ENCODE measurements at regions not wholly inside any gene's neighbourhood (a gene's known extent, or its start where the extent isn't known, plus 50 kb on each side); places are given as distances from the start of the nearest gene placed in this dataset.

DNA sequence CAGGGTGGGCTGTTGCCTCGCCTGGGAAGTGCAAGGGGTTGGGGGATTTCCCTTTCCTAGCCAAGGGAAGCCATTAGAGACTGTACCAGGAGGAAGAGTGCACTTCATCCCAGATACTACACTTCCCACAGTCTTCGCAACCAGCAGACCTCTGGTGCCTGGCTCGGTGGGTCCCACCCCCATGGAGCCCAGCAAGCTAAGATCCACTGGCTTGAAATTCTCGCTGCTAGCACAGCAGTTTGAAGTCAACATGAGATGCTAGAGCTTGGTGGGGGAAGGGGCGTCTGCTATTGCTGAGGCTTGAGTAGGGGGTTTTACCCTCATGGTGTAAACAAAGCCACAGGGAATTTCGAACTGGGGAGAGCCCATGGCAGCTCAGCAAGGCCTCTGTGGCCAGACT lies 586.4 kb downstream of the HTR1A start:
- H2AFZ ChIP-seq (replicated peaks; ENCODE audit: low read length, poor library complexity): no peak overlapping the region
- no TSS peak for BruUV-seq (replicated peaks)
- no peaks in the 10 kb centered on the region for H3K36me3 ChIP-seq (ENCODE audit: control insufficient read depth, insufficient read depth, low read length)
- no peak overlapping the region for H2BK120ac ChIP-seq (ENCODE audit: low read depth, low read length)
- H2BK5ac ChIP-seq (ENCODE audit: low read depth, low read length, poor library complexity, severe bottlenecking): no peak overlapping the region
- no peak overlapping the region for H3K4me3 ChIP-seq (ENCODE audit: insufficient read depth, low read depth, low read length)
- no peak overlapping the region for H3K4me2 ChIP-seq (ENCODE audit: low read depth, low read length)
- dilution Hi-C loops (cut with HindIII; ENCODE audit: low sequenced_read_pairs, unreplicated experiment): no loop called here
- H3K27ac ChIP-seq (ENCODE audit: insufficient read depth, low read length): no peak overlapping the region
- H3K9ac ChIP-seq (ENCODE audit: low read depth, low read length): no peak overlapping the region
- H3K9me1 ChIP-seq (ENCODE audit: insufficient read depth, low read length): no peaks in the 10 kb centered on the region
- no peak overlapping the region for H2AK9ac ChIP-seq (replicated peaks; ENCODE audit: low read depth, low read length, poor library complexity)
- H4K20me1 ChIP-seq (ENCODE audit: insufficient read depth, low read length): no peaks in the 10 kb centered on the region
- H3K18ac ChIP-seq (ENCODE audit: low read depth, low read length): no peak overlapping the region
- no peak overlapping the region for H2BK15ac ChIP-seq (ENCODE audit: low read depth, low read length)
- H3K79me1 ChIP-seq (ENCODE audit: low read depth in 1 of 2, low read length in 2 of 2): no peaks in the 10 kb centered on the region
- H3K14ac ChIP-seq (replicated peaks; ENCODE audit: low read depth, low read length): no peak overlapping the region
- H3K9me3 ChIP-seq (ENCODE audit: control insufficient read depth, insufficient read depth, low read length): peaks cover 7% of the 10 kb centered on the region
- in situ Hi-C loops (cut with MboI; ENCODE audit: low sequenced_read_pairs): no loop called here
- no peaks in the 10 kb centered on the region for H3K27me3 ChIP-seq (ENCODE audit: control insufficient read depth, insufficient read depth, low read length)
- no peak overlapping the region for H3K4ac ChIP-seq (ENCODE audit: low read depth, low read length)
- no peak overlapping the region for H2AK5ac ChIP-seq (ENCODE audit: low read depth, low read length)
- H4K8ac ChIP-seq (ENCODE audit: low read depth in 2 of 2, low read length in 2 of 2): no peak overlapping the region
- no peak overlapping the region for H3K23ac ChIP-seq (ENCODE audit: low read depth, low read length)
- H4K91ac ChIP-seq (ENCODE audit: insufficient read depth, low read depth, low read length): no peak overlapping the region
- no peaks in the 10 kb centered on the region for H3K4me1 ChIP-seq (ENCODE audit: control insufficient read depth, insufficient read depth, low read length)
- ATAC-seq (ENCODE audit: low read depth) (no peak), DNase-seq (no peak)
- CTCF ChIA-PET: no interaction called here
- no peak overlapping the region for H3K56ac ChIP-seq (ENCODE audit: extremely low read depth, insufficient read depth, low read length)
- POLR2A ChIA-PET (ENCODE audit: unreplicated experiment): no interaction called here
- no peak overlapping the region for H4K5ac ChIP-seq (ENCODE audit: low read depth, low read length)
- intact Hi-C loops (cut with micrococcal nuclease): no loop called here
- TF ChIP-seq POLR2A (IDR thresholded peaks at IDR 0.05; ENCODE audit: low read depth, low read length): no peak
- TF ChIP-seq FOS (IDR thresholded peaks at IDR 0.05; ENCODE audit: low read depth, low read length): no peak
- TF ChIP-seq, protein P1, sequence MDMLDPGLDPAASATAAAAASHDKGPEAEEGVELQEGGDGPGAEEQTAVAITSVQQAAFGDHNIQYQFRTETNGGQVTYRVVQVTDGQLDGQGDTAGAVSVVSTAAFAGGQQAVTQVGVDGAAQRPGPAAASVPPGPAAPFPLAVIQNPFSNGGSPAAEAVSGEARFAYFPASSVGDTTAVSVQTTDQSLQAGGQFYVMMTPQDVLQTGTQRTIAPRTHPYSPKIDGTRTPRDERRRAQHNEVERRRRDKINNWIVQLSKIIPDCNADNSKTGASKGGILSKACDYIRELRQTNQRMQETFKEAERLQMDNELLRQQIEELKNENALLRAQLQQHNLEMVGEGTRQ (IDR thresholded peaks at IDR 0.05; ENCODE audit: low read depth, low read length): no peak
- no peak for TF ChIP-seq RFX5 (IDR thresholded peaks at IDR 0.05; ENCODE audit: low read depth, low read length)
- TF ChIP-seq SMC3 (IDR thresholded peaks at IDR 0.05; ENCODE audit: low read depth, low read length): no peak
- TF ChIP-seq CHD1 (IDR thresholded peaks at IDR 0.05; ENCODE audit: low read depth, low read length): no peak
- no peak for TF ChIP-seq NFE2L2 (IDR thresholded peaks at IDR 0.05; ENCODE audit: low read depth, low read length)
- TF ChIP-seq RAD21 (IDR thresholded peaks at IDR 0.05; ENCODE audit: low read length): no peak
- TF ChIP-seq CEBPB (IDR thresholded peaks at IDR 0.05; ENCODE audit: low read depth, low read length): no peak
- TF ChIP-seq RCOR1 (IDR thresholded peaks at IDR 0.05; ENCODE audit: insufficient replicate concordance, low read length): no peak
- TF ChIP-seq, protein P2, sequence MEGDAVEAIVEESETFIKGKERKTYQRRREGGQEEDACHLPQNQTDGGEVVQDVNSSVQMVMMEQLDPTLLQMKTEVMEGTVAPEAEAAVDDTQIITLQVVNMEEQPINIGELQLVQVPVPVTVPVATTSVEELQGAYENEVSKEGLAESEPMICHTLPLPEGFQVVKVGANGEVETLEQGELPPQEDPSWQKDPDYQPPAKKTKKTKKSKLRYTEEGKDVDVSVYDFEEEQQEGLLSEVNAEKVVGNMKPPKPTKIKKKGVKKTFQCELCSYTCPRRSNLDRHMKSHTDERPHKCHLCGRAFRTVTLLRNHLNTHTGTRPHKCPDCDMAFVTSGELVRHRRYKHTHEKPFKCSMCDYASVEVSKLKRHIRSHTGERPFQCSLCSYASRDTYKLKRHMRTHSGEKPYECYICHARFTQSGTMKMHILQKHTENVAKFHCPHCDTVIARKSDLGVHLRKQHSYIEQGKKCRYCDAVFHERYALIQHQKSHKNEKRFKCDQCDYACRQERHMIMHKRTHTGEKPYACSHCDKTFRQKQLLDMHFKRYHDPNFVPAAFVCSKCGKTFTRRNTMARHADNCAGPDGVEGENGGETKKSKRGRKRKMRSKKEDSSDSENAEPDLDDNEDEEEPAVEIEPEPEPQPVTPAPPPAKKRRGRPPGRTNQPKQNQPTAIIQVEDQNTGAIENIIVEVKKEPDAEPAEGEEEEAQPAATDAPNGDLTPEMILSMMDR (conservative IDR thresholded peaks at IDR 0.05; ENCODE audit: low read depth, low read length): no peak
- no peak for TF ChIP-seq MAFK (IDR thresholded peaks at IDR 0.05; ENCODE audit: low read depth, low read length)
- TF ChIP-seq ELK1 (IDR thresholded peaks at IDR 0.05; ENCODE audit: borderline replicate concordance, low read depth, low read length): no peak
- TF ChIP-seq MAZ (IDR thresholded peaks at IDR 0.05; ENCODE audit: borderline replicate concordance, low read depth, low read length): no peak
- TF ChIP-seq BHLHE40 (IDR thresholded peaks at IDR 0.05; ENCODE audit: low read depth, low read length): no peak
- no peak for TF ChIP-seq MXI1 (IDR thresholded peaks at IDR 0.05; ENCODE audit: borderline replicate concordance, low read depth, low read length)
- H2BK20ac ChIP-seq (ENCODE audit: low read depth, low read length): no peak overlapping the region
- WGBS, 2 experiments (ENCODE audit: extremely low coverage in 2 of 2, insufficient read length in 1 of 2): no CpG with 5 or more reads among the region's 6 CpGs

Measured in IMR-90 (cell line).